NCI-H2107 (cell line): ENCODE measurements at regions not wholly inside any gene's neighbourhood (a gene's known extent, or its start where the extent isn't known, plus 50 kb on each side); places are given as distances from the start of the nearest gene placed in this dataset.

Experiments
- DNase-seq: peaks from one replicate; lab custom pipeline; 2025; lab: John Stamatoyannopoulos, UW

GRCh38 chr11:115556984-115557383 lies 52.8 kb upstream of the CADM1 start:
- no peak for DNase-seq

GRCh38 chr11:115555336-115556090 lies 51.3 kb upstream of the CADM1 start:
- DNase-seq: no peak
